GM23248 (cell line): ENCODE measurements at regions not wholly inside any gene's neighbourhood (a gene's known extent, or its start where the extent isn't known, plus 50 kb on each side); places are given as distances from the start of the nearest gene placed in this dataset.

Experiments
- EZH2 ChIP-seq: fragments of 200-600 bp; sonication (generic); IDR thresholded peaks from 2 replicates; pipeline ENCODE4 v1.6.1; 2018; ENCODE audit warnings: antibody characterized with exemption, mild to moderate bottlenecking; ENCODE audit not compliant: insufficient read depth, poor library complexity, severe bottlenecking
- EZH2phosphoT487 ChIP-seq: fragments of 200-600 bp; sonication (generic); IDR thresholded peaks from 2 replicates; pipeline ENCODE4 v1.6.1; 2018; ENCODE audit warnings: antibody characterized with exemption, moderate library complexity, mild to moderate bottlenecking, low read depth; ENCODE audit not compliant: insufficient read depth

DNA sequence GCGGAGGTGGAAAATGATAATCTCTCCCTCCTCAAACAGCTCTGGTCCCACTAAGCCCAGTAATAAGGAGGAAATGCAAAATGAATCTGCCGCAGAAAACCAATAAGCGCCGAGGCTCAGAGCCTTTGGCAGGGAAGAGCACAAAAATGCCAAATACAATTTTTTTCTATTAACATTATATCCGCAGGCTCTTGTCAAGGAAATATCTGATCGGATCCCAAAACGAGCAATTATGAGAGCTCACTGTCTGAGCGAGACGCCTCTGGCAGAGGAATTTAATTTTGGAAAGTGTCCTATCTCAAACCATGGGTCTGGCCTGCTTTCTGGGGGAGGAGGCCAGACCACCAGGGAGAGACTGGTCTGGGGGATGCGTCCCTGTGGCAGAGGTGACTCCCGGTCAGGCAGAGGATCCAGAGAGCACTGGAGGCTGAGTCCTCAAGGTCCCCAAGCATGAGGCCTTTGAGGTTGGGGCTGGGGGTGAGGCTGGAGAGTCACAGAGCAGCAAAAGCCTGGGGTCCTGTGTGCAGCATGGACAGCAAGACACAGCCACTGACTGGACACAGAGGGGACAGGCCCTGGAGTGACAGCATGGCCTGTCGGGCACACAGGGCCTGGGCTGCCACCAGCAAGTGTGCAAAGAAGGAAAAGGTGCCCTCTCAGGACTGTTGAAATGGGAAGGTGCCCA is 342.8 kb upstream of the SFSWAP start:
- no peak for TF ChIP-seq EZH2
- TF ChIP-seq EZH2phosphoT487, result no peak
